Transverse colon (tissue), 4 donors: ENCODE measurements at regions not wholly inside any gene's neighbourhood (a gene's known extent, or its start where the extent isn't known, plus 50 kb on each side); places are given as distances from the start of the nearest gene placed in this dataset.

Experiments used
- CTCF ChIP-seq, 5 experiments: fragments of 200-600 bp in 3 of 5; fragments of 450-650 bp in 2 of 5; sonication (generic) in 3 of 5; IDR thresholded peaks; 1 replicate in 2 of 5; 2 replicates in 3 of 5; pipeline ENCODE4 v1.5.1; 2016 to 2017; ENCODE audit warnings: antibody characterized with exemption in 5 of 5, inconsistent platforms in 3 of 5, mild to moderate bottlenecking in 2 of 5, moderate library complexity in 1 of 5
- EP300 ChIP-seq: sonication (generic); formaldehyde crosslinking; IDR thresholded peaks from one replicate; pipeline ENCODE4 v1.6.1; 2017; ENCODE audit warnings: antibody characterized with exemption, low read depth
- POLR2A ChIP-seq: fragments of 450-650 bp; IDR thresholded peaks from one replicate; pipeline ENCODE4 v1.6.1; 2016; ENCODE audit warnings: antibody characterized with exemption, mild to moderate bottlenecking, moderate library complexity
- POLR2AphosphoS5 ChIP-seq, 3 donors: sonication (generic); formaldehyde crosslinking; IDR thresholded peaks; one replicate each; pipeline ENCODE4 v1.6.1; 2016; ENCODE audit warnings: antibody characterized with exemption in 3 of 3

DNA sequence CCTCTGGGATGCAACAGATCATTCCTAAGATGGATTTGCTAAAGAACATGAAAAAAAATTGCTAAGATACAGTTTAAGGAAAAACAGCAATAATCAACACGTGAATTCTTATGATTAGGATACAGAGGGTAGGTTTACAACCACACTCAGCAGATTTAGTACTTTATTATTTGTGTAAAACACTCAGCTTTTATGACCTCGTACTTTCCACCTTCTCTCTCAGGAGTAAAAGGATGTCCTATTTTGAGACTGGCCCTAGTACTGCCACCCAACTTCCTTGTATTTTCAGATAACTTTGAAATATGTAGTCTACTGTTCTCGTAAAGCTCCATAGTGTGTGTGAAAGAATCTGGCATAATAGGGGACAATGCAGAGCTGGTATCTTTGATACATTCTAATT, 186.1 kb downstream of the ARL4A start:
- TF ChIP-seq POLR2AphosphoS5 (IDR thresholded peaks at IDR 0.05) (no peak), CTCF (IDR thresholded peaks at IDR 0.05) (no peak), POLR2A (no peak), EP300 (no peak)
